Left ventricle myocardium inferior (tissue), 1 donor: ENCODE measurements at regions not wholly inside any gene's neighbourhood (a gene's known extent, or its start where the extent isn't known, plus 50 kb on each side); places are given as distances from the start of the nearest gene placed in this dataset.

Experiments
- DNase-seq: peaks from one replicate; pipeline ENCODE4 v3.0.0-alpha.2; 2020
- H3K27ac ChIP-seq: fragments of 200-600 bp; replicated peaks from 2 replicates; pipeline ENCODE4 v1.8.0; 2021
- H3K27me3 ChIP-seq: fragments of 200-600 bp; 2 replicates; pipeline ENCODE4 v1.8.0; 2021; ENCODE audit warnings: low read depth
- H3K36me3 ChIP-seq: fragments of 200-600 bp; 2 replicates; pipeline ENCODE4 v1.8.0; 2021
- H3K4me1 ChIP-seq: fragments of 200-600 bp; 2 replicates; pipeline ENCODE4 v1.8.0; 2021
- H3K4me3 ChIP-seq: fragments of 200-600 bp; 2 replicates; pipeline ENCODE4 v1.8.0; 2021; ENCODE audit warnings: mild to moderate bottlenecking, moderate library complexity
- H3K9me3 ChIP-seq: fragments of 200-600 bp; replicated peaks from 2 replicates; pipeline ENCODE4 v1.8.0; 2021
- CTCF ChIP-seq: fragments of 200-600 bp; IDR thresholded peaks from 2 replicates; pipeline ENCODE4 v1.8.0; 2021; ENCODE audit warnings: antibody characterized with exemption, mild to moderate bottlenecking, borderline replicate concordance
- intact Hi-C: fragments of 100-400 bp; cut with micrococcal nuclease; formaldehyde crosslinking; loops from one replicate; pipeline ENCODE4 v1.11.0; 2022
- donor health status: DM: no; HTN: yes; CAD: no; lungs with severe emphysema.

DNA sequence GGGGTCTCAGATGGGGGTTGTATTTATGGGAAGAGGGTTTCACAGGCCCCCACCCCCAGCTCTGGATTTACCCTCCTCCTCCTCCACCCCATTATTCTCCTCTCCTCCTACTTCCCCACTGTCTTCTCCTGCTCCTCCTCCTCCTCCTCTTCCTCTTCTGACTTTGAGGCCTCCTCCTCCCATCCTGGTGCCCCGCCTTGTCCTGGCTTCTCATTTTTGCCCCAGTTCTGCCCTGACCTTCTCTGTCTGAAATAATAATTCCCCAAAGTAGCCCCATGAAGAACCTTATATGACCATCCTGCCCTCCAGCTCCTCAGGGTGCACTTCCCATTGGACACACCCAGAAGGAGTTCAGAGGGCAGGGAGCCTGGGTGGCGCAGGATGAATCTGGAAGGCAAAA is 351.4 kb upstream of the GATB start:
- Histone ChIP-seq H3K4me3 (no peak overlapping the region), H3K27me3 (no peaks in the 10 kb centered on the region), H3K27ac (no peak overlapping the region), H3K36me3 (no peaks in the 10 kb centered on the region), H3K4me1 (peaks cover 64% of the 10 kb centered on the region), H3K9me3 (no peaks in the 10 kb centered on the region)
- TF ChIP-seq CTCF: no peak
- DNase-seq: no peak
- intact Hi-C loops: no loop called here

DNA sequence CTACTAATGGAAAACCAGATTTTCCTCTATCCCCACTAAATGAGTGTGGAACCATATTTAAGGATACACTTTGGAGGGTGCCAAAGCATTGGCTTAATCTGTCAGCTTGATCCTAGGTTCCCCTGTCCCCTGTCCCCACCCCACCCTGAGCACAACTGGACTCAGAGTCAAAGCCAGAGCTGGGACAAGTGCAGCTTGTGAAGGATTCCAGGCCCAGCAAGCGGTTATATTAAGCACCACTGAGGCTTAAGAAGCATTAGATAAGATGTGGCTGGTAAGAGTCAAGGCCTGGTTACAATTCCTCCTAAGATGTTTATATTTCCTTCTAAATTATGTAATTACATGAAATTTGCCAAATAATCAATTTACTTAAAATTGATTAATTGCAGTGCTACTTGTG is 350.0 kb upstream of the GATB start:
- no peak for DNase-seq
- intact Hi-C loops: no loop called here
- peak overlapping the region; percentile 61 for H3K27ac ChIP-seq
- no peaks in the 10 kb centered on the region for H3K36me3 ChIP-seq
- TF ChIP-seq CTCF: no peak
- peaks cover 68% of the 10 kb centered on the region for H3K4me1 ChIP-seq
- H3K27me3 ChIP-seq: no peaks in the 10 kb centered on the region
- no peaks in the 10 kb centered on the region for H3K9me3 ChIP-seq
- no peak overlapping the region for H3K4me3 ChIP-seq

DNA sequence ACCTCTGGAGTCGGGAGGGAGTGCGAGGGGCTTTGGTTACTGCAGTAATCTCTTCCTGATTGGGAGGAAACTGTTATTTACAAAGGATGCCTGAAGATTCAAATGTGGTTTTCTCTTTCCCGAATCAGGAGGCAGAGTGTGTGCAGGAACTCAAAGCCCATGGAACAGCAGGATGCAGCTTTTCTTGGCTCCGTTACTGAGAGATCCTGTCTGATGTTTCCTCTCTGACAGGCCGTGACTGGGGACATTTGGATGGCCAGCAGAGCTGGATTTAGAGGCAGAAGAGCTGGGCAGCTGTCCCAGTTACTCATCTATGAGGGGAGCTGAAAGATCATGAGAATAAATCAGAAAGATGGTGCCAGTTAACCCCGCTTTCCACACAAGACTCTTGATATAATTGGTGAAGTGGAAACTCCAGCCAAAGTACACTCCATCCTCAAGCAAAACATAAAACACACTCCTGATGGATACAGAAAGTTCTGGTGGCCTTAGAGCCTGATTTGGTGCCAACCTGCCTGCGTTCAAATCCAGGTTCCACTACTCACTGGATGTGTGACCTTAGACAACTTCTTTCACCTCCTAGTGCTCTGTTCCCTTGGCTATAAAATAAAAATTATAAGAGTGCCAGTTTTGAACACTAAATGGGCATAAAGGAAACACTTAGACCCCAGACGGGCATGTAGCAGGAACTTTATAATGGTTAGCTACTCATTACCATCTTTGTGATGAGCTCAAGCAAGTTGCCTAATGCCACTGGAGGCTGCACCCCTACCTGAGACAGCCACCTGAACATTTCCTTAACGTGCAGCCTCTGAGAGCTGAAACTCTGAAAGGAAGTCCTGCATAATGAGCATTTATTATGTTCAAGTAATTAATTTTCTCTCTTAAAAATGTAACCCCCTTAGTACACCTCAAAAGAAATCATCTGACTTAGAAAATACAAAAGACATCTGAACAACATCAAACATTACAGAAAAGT is 349.0 kb upstream of the GATB start:
- Histone ChIP-seq H3K9me3 (no peaks in the 10 kb centered on the region), H3K4me1 (peaks cover 65% of the 10 kb centered on the region), H3K27me3 (no peaks in the 10 kb centered on the region), H3K36me3 (no peaks in the 10 kb centered on the region), H3K27ac (peak overlapping the region; percentile 61), H3K4me3 (no peak overlapping the region)
- intact Hi-C loops: no loop called here
- TF ChIP-seq CTCF: no peak
- no peak for DNase-seq

GRCh38 chr4:152107736-152108500 is 347.1 kb upstream of the GATB start:
- no peak for DNase-seq
- H3K4me3 ChIP-seq: no peak overlapping the region
- TF ChIP-seq CTCF: no peak
- H3K27me3 ChIP-seq: no peaks in the 10 kb centered on the region
- no peaks in the 10 kb centered on the region for H3K9me3 ChIP-seq
- no peak overlapping the region for H3K27ac ChIP-seq
- H3K36me3 ChIP-seq: no peaks in the 10 kb centered on the region
- intact Hi-C loops: no loop called here
- H3K4me1 ChIP-seq: peaks cover 73% of the 10 kb centered on the region

DNA sequence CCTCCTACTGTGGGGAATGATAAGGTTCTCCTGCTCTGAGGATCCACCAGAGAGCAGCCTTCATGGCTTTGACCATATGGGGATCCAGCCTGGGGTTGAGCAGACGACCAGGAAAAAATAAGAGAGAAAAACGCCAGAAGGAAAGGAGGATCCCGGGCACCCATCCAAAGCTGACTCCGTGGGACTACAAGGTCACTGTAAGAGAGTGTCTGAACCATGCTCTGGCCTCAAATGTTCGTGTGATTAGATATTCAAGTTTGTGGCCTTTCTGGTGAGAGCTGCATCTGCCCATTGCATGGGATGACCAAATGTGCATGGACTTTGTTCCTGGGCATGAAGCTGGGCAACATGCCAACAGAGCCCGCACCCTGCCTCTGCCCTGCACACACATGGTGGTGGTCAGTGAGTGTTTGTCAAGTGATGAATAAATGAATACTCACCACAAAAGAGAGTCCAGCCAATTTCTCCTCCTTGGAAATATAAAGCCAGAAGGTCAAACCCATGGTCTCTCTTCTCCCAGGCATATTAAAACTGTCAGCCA is 346.0 kb upstream of the GATB start:
- H3K27me3 ChIP-seq: no peaks in the 10 kb centered on the region
- H3K27ac ChIP-seq: peak overlapping the region; percentile 52
- intact Hi-C loops: no loop called here
- no peak overlapping the region for H3K4me3 ChIP-seq
- TF ChIP-seq CTCF: no peak
- H3K9me3 ChIP-seq: no peaks in the 10 kb centered on the region
- H3K36me3 ChIP-seq: no peaks in the 10 kb centered on the region
- H3K4me1 ChIP-seq: peaks cover 72% of the 10 kb centered on the region
- DNase-seq: no peak
